Hypothalamus (tissue), 51 donors: ENCODE measurements at regions not wholly inside any gene's neighbourhood (a gene's known extent, or its start where the extent isn't known, plus 50 kb on each side); places are given as distances from the start of the nearest gene placed in this dataset.
"Not testable (repeated sequence)": the region's sequence is repeated elsewhere in the genome, so short reads cannot be mapped to it uniquely, and the experiment has no call there.

Source experiments
- DNase-seq, 51 donors: peaks; one replicate each; lab custom pipeline; 2025; lab: John Stamatoyannopoulos, UW

DNA sequence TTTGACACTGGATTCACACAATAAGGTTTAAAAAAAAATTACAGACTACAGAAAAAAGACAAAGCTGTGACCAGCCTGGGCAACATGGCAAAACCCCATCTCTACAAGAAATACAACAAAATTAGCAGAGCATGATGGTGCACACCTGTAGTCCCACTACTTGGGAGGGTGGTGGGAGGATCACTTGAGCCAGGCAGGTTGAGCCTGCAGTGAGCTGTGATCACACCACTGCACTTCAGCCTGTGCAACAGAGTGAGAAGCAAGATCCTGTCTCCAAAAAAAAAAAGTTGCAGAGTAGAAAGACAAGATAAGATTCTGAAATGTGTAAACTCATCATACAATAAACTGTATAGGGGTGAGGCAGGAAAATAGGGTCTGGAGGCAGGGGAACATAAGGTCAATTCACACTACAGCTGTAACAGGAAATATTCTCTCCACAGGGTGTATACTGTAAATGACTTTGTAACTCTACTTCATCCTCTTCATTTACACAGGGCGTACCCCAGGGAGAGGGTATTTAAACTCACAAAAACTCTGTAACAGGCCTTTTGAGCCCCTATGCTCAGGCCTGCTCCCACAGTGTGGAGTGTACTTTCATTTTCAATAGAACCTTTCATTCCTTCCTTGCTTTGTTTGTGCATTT, 112.6 kb upstream of the MAPK10 start:
- DNase-seq = no peak

GRCh38 chr4:86478151-86478550, 116.0 kb upstream of the PTPN13 start:
- not testable (repeated sequence) for DNase-seq

GRCh38 chr4:86481440-86481839, 112.7 kb upstream of the PTPN13 start:
- no peak for DNase-seq

DNA sequence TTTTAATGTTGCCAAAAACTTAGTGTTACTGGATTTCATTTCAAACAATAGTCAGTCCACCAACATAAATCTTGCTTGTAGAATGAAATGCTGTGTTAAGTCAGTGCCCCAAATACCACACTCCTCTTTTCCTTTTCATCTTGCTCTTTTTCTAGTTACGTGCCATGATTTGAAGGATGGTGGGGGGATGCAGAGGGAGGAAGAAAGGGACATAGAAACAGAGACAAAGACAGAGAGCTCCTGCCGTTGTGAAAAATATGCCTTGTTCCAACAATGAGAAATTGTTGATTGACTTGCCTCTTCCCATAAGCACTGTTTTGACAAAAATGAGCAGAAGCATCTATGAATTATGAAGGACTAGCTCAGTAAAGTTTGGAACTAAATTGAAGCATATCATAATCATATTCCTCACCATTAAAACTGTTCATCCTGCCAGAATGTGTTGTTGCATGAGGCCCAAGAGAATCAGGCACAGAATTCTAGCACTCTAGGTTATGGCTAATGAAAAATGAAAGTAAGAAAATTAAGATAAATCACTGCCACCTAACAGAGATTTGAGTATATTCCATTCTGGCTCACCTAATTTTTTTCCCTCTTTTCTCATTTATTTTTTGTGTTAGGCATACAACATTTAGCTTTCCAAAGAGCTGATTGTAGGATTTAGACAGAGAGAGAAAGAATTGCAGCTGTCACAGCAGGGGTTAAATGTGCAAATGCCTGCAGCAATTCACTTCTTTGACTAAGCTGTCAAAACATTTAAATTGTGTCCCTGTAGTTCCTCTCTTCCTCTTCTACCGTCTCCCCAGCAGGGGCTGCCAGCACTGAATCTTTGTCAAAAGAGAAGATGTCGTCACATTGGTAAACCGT, 111.6 kb upstream of the PTPN13 start:
- peak in 7 of 51 donors; percentile 1 to 7 (median 4) for DNase-seq

- peak in 1 of 51 donors; percentile 19 for DNase-seq
Observed at GRCh38 chr4:86483173-86483490, 111.0 kb upstream of the PTPN13 start.

- DNase-seq = no peak
Observed at GRCh38 chr4:86483773-86484172, 110.3 kb upstream of the PTPN13 start.

DNA sequence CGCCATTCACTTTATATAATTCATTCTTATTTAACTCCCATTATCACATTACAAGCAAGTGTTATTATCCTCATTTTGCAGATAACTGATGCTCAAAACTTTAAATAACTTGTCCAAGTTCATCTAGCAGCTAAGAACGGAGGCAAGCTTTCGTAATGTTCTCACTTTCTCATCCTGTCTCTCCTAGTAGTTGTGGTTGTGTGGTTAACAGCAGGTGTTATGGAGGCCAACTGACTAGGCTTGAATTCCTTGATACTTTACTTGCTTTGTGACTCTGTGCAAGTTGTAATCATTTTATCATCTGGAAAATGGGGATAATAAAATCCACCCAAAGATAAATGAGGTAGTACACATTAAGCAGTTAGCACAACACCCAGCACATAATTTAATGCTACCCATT, 109.9 kb upstream of the PTPN13 start:
- no peak for DNase-seq

GRCh38 chr4:86487738-86488348, 106.3 kb upstream of the PTPN13 start:
- DNase-seq = no peak

DNA sequence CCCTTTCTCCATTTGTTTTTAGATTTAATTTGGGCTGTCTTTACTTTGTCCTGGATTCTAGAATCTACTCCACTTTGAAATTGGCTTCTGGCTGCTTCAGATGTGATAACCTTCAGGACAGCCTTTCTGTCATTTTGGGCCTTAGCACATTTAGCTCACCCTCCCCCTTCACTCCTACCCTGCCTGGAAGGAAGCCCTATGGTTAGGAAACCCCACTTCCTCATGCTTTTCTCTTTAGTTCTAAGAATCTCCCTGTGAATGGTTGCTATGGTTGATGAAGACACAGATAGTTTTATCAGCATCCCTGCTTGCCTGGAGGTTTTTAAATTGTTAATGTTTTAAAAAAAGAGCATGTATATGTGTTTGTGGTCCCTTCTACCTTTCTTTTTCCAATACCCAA, 100.7 kb upstream of the PTPN13 start:
- no peak for DNase-seq

- DNase-seq = peak in 20 of 51 donors; percentile 1 to 47 (median 8)
Observed at GRCh38 chr4:86496094-86497080, 97.7 kb upstream of the PTPN13 start.

DNA sequence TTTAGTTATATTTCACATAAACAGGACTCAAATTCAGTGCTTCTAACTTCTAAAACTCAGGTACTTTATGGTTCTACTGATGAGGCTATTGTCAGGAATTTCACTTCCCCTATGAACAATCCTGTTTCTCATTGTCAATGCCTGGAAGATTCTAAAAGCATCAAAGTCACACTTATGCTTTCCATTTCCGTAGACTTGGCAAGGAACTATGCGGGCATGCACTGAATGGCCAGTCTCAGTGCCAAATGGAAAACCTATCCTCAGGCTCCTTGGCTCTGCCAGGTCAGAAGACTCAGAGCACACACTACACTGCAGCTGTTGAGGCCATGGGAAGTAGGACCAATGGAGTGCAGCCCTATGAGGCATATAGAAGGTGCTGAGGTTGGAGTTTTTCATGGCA, 97.0 kb upstream of the PTPN13 start:
- peak in 13 of 51 donors; percentile 4 to 39 (median 11) for DNase-seq

DNA sequence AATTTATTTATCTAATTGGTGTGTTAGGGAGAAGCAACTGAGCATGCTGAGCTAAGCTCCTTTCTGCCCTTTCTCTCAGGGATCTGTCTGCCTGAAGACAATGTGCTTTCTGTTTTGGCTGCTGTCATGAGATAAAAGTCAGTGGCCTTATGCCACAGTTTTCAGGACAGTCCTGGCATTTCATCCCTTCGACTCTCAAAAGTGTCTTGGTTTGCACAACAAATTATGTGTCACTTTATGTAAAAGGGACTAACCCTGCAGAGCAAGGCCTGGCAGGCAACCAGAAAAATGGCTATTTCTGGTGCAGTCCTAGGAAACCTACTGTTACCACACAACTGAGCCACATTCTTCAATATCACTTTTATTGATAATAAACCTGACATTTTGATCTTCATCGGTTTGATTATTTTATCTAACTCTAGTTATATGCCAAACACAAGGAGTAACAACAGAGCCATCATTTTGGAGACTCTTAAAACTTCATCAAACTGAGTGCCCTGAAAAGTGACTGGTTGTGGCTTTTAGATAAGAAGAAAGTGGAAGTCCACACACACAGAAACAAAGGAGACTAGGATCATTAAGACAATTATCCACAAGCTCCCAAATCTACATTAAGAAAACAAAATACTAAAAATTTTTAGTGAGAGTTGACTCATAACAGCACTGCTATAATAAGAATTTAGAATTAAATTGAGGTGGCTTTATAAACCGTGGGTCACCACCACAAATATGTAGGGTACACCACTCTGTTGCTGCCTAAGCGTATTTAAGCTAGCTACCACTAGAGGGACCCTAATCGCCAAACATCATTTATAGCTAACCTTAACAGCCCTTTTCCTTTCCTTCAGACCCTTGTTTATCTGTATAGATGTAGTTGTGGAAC, 95.9 kb upstream of the PTPN13 start:
- DNase-seq = peak in 14 of 51 donors; percentile 2 to 67 (median 17)

- no peak for DNase-seq
Observed at GRCh38 chr4:86498863-86499166, 95.3 kb upstream of the PTPN13 start.

DNA sequence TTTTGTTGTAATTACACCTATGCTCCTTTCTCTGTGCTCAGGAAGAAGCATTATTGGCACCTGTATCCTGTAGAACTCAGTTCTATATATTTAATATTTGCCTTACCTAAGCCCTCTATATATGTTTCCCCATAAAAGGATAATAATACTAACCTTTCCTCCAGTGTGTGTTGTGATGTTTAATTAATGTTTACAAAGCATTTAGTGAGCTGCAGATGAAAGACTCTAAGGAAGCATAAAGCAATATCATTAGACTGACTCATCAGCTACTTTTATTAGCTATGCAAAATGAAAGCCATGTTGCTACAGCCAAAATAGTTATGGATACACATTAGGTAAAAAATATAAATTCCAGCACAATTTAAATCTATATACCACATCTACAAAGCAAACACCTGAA, 93.6 kb upstream of the PTPN13 start:
- DNase-seq = no peak

GRCh38 chr4:86502081-86502480, 92.0 kb upstream of the PTPN13 start:
- no peak for DNase-seq

DNA sequence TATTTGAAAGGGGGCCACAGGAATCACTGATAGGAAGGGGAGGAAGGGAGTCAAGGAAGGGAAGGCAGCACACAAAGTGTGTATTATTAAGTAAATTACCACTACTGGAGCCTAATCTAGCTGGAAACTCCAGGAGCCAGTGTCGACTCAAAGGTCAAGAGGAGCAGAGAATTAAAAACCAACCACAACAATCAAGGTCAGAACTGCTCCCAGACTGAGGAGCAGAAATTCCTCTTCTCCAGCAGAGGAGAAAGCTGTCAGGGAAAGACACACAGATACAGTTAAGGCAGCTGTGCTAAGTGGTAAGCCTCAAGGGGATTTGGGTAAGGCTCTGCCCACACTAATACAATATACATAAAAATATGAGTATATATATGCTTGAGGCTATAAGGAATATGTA, 87.5 kb upstream of the PTPN13 start:
- DNase-seq = no peak

GRCh38 chr4:86508436-86508835, 85.7 kb upstream of the PTPN13 start:
- DNase-seq = no peak

GRCh38 chr4:86511590-86511989, 82.5 kb upstream of the PTPN13 start:
- DNase-seq = no peak

- DNase-seq = no peak
Observed at GRCh38 chr4:86512631-86513030, 81.5 kb upstream of the PTPN13 start.

DNA sequence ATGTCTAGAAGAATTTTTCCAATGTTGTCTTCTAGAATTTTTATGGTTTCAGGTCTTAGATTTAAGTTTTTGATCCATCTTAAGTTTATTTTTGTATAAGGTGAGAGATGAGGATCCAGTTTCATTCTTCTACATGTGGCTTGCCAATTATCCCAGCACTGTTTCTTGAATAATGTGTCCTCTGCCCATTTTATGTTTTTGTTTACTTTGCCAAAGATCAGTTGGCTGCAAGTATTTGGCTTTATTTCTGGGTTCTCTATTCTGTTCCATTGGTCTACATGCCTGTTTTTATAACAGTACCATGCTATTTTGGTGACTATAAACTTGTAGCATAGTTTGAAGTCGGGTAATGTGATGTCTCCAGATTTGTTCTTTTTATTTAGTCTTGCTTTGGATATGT, 78.2 kb upstream of the PTPN13 start:
- DNase-seq = not testable (repeated sequence)
